ENCODE measurements at regions not wholly inside any gene's neighbourhood (a gene's known extent, or its start where the extent isn't known, plus 50 kb on each side); places are given as distances from the start of the nearest gene placed in this dataset.

GRCh38 chr2:144084114-144084661 is 435.7 kb downstream of the ZEB2 start:
- no peak for TF ChIP-seq CTCF (IDR thresholded peaks at IDR 0.05)

- no peak for TF ChIP-seq CTCF (IDR thresholded peaks at IDR 0.05)
Observed at GRCh38 chr2:144083211-144083610, 436.7 kb downstream of the ZEB2 start.

- TF ChIP-seq CTCF (IDR thresholded peaks at IDR 0.05): no peak
Observed at GRCh38 chr2:144082777-144083176, 437.1 kb downstream of the ZEB2 start.

- no peak for TF ChIP-seq CTCF (IDR thresholded peaks at IDR 0.05)
Observed at GRCh38 chr2:144082327-144082726, 437.6 kb downstream of the ZEB2 start.

- no peak for TF ChIP-seq CTCF (IDR thresholded peaks at IDR 0.05)
Observed at GRCh38 chr2:144081272-144081671, 438.6 kb downstream of the ZEB2 start.

GRCh38 chr2:144079803-144080202 is 440.1 kb downstream of the ZEB2 start:
- no peak for TF ChIP-seq CTCF (IDR thresholded peaks at IDR 0.05)

- no peak for TF ChIP-seq CTCF (IDR thresholded peaks at IDR 0.05)
Observed at GRCh38 chr2:144078802-144079724, 440.9 kb downstream of the ZEB2 start.
